WTC11 (cell line): ENCODE measurements at regions not wholly inside any gene's neighbourhood (a gene's known extent, or its start where the extent isn't known, plus 50 kb on each side); places are given as distances from the start of the nearest gene placed in this dataset.

Source experiments
- ATAC-seq: fragments of 200-7000 bp; cut with Tn5 transposase; 2 replicates; pipeline ENCODE4 v1.10.0; 2021; ENCODE audit warnings: mild to moderate bottlenecking, moderate library complexity
- CTCF ChIA-PET: fragments of 300-600 bp; sonication (Branson Sonifier 250); formaldehyde crosslinking; loops from one replicate; lab custom pipeline; 2021; ENCODE audit warnings: antibody characterized with exemption; lab: Charles Lee
- POLR2A ChIA-PET: fragments of 350-600 bp; sonication (Branson Sonifier 250); formaldehyde crosslinking; loops from one replicate; lab custom pipeline; 2021; ENCODE audit warnings: antibody characterized with exemption; lab: Charles Lee
- DNase-seq: peaks from one replicate; pipeline ENCODE4 v3.0.0; 2021; ENCODE audit warnings: low spot score
- H3K27ac Mint-ChIP-seq: 2 replicates; pipeline ENCODE4 v1.8.0; 2021; ENCODE audit warnings: mixed read lengths
- H3K27me3 Mint-ChIP-seq: 2 replicates; pipeline ENCODE4 v1.8.0; 2021; ENCODE audit warnings: low read depth, mild to moderate bottlenecking, moderate library complexity, mixed read lengths
- H3K36me3 Mint-ChIP-seq: 2 replicates; pipeline ENCODE4 v1.8.0; 2021; ENCODE audit warnings: mixed read lengths
- H3K4me1 Mint-ChIP-seq: 2 replicates; pipeline ENCODE4 v1.8.0; 2022; ENCODE audit warnings: mixed read lengths
- H3K4me3 Mint-ChIP-seq: 2 replicates; pipeline ENCODE4 v1.8.0; 2021; ENCODE audit warnings: mild to moderate bottlenecking, moderate library complexity, mixed read lengths
- H3K9me3 Mint-ChIP-seq: 2 replicates; pipeline ENCODE4 v1.8.0; 2021; ENCODE audit warnings: mixed read lengths
- ATF1 ChIP-seq: sonication (generic); formaldehyde crosslinking; IDR thresholded peaks from 2 replicates; pipeline ENCODE4 v1.8.1; 2023; ENCODE audit warnings: mild to moderate bottlenecking, moderate library complexity, missing genetic modification reagents
- CREB1 ChIP-seq: sonication (generic); formaldehyde crosslinking; IDR thresholded peaks from 2 replicates; pipeline ENCODE4 v1.8.0; 2023; ENCODE audit warnings: mild to moderate bottlenecking, missing genetic modification reagents
- FOXK1 ChIP-seq: sonication (generic); formaldehyde crosslinking; IDR thresholded peaks from 2 replicates; pipeline ENCODE4 v1.8.0; 2022; ENCODE audit warnings: mild to moderate bottlenecking, moderate library complexity, missing genetic modification reagents
- JAZF1 ChIP-seq: fragments of 250-450 bp; sonication (Bioruptor Pico); IDR thresholded peaks from 2 replicates; pipeline ENCODE4 v1.9.0; 2021; ENCODE audit warnings: moderate library complexity, mild to moderate bottlenecking, inconsistent platforms
- SOX15 ChIP-seq: fragments of 250-450 bp; sonication (Bioruptor Pico); IDR thresholded peaks from 2 replicates; pipeline ENCODE4 v1.9.0; 2021; ENCODE audit warnings: mild to moderate bottlenecking
- SP1 ChIP-seq: sonication (generic); formaldehyde crosslinking; conservative IDR thresholded peaks from 2 replicates; pipeline ENCODE4 v1.8.1; 2022; ENCODE audit warnings: missing genetic modification reagents
- ZNF232 ChIP-seq: sonication (generic); formaldehyde crosslinking; IDR thresholded peaks from 2 replicates; pipeline ENCODE4 v1.8.0; 2022; ENCODE audit warnings: mild to moderate bottlenecking, missing genetic modification reagents
- ZNF317 ChIP-seq: sonication (generic); formaldehyde crosslinking; IDR thresholded peaks from 2 replicates; pipeline ENCODE4 v1.8.1; 2023; ENCODE audit warnings: low read depth, mild to moderate bottlenecking, moderate library complexity, missing genetic modification reagents, borderline replicate concordance
- ZNF416 ChIP-seq: fragments of 250-450 bp; sonication (Bioruptor Pico); IDR thresholded peaks from 2 replicates; pipeline ENCODE4 v1.9.0; 2021; ENCODE audit warnings: mild to moderate bottlenecking, inconsistent platforms
- ZNF423 ChIP-seq: fragments of 250-450 bp; sonication (Bioruptor Pico); IDR thresholded peaks from 2 replicates; pipeline ENCODE4 v2.1.2; 2022; ENCODE audit warnings: mild to moderate bottlenecking, moderate library complexity
- TF ChIP-seq, protein P1 (sequence below): sonication (generic); formaldehyde crosslinking; conservative IDR thresholded peaks from 2 replicates; pipeline ENCODE4 v1.8.1; 2022; ENCODE audit warnings: mild to moderate bottlenecking, missing genetic modification reagents
- TF ChIP-seq, protein P2 (sequence below): sonication (generic); formaldehyde crosslinking; IDR thresholded peaks from 2 replicates; pipeline ENCODE4 v1.8.0; 2022; ENCODE audit warnings: missing genetic modification reagents
- TF ChIP-seq, protein P3 (sequence below): sonication (generic); formaldehyde crosslinking; IDR thresholded peaks from 2 replicates; pipeline ENCODE4 v1.8.0; 2023; ENCODE audit warnings: mild to moderate bottlenecking, missing genetic modification reagents
- TF ChIP-seq, protein P4 (sequence below): sonication (generic); formaldehyde crosslinking; IDR thresholded peaks from 2 replicates; pipeline ENCODE4 v1.8.1; 2023; ENCODE audit warnings: mild to moderate bottlenecking, moderate library complexity, missing genetic modification reagents
- TF ChIP-seq, protein P5 (sequence below): sonication (generic); formaldehyde crosslinking; IDR thresholded peaks from 2 replicates; pipeline ENCODE4 v1.8.0; 2022; ENCODE audit warnings: mild to moderate bottlenecking, missing genetic modification reagents

DNA sequence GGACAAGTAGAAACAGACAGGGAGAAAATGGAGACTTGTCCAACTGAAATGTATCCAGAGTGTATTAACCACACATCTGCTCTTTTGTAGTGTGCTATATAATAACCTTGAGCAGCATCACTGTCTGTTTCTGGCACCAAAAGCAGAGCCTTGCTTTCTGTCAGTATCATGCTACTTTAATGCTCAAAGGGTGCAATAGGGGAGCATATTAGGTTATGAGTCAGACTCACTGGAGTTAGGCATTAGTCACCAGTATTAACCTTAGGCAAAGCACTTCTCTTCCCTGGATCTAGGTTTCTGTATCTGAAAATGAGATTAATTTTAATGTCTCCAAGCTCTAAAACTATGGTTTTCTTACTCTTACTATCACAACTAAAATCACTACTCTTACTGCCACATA lies 280.1 kb downstream of the TFAP2B start:
- Mint-ChIP-seq H3K4me1 (no peaks in the 10 kb centered on the region; the same call in 1 of the 2 replicates), H3K27me3 (no peaks in the 10 kb centered on the region), H3K27ac (no peak overlapping the region), H3K9me3 (peaks cover 5% of the 10 kb centered on the region), H3K36me3 (no peaks in the 10 kb centered on the region), H3K4me3 (no peak overlapping the region)
- ChIA-PET POLR2A (no interaction called here), CTCF (no interaction called here)
- ATAC-seq (no peak), DNase-seq (no peak)
- no peak for TF ChIP-seq ZNF232 (CRISPR knock-in tag)

DNA sequence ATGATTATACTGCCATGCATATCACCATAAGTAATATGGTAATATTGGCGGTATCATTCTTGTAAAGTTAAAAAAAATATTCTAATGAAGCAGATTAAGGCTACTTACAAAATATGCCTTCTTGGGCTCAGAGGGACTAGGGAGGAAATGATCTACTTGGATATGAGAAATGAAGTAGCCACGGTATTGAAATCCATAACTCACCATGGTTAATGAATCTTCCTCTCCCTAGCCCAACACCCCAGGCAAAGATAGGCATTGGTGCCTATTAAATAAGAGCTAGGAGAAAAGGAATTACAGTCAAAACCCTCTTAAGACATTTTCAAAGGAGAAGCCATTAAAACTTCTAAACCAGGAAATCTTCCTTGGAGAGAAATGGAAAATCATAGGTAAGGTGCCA lies 280.5 kb downstream of the TFAP2B start:
- ChIA-PET CTCF (no interaction called here), POLR2A (no interaction called here)
- no peaks in the 10 kb centered on the region for H3K36me3 Mint-ChIP-seq
- H3K9me3 Mint-ChIP-seq = peaks cover 5% of the 10 kb centered on the region
- H3K4me1 Mint-ChIP-seq = no peaks in the 10 kb centered on the region
- no peaks in the 10 kb centered on the region for H3K27me3 Mint-ChIP-seq
- no peak overlapping the region for H3K4me3 Mint-ChIP-seq
- TF ChIP-seq, protein P1, sequence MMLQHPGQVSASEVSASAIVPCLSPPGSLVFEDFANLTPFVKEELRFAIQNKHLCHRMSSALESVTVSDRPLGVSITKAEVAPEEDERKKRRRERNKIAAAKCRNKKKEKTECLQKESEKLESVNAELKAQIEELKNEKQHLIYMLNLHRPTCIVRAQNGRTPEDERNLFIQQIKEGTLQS (CRISPR knock-in tag) = no peak
- TF ChIP-seq ATF1 (CRISPR knock-in tag) = no peak
- TF ChIP-seq, protein P2, sequence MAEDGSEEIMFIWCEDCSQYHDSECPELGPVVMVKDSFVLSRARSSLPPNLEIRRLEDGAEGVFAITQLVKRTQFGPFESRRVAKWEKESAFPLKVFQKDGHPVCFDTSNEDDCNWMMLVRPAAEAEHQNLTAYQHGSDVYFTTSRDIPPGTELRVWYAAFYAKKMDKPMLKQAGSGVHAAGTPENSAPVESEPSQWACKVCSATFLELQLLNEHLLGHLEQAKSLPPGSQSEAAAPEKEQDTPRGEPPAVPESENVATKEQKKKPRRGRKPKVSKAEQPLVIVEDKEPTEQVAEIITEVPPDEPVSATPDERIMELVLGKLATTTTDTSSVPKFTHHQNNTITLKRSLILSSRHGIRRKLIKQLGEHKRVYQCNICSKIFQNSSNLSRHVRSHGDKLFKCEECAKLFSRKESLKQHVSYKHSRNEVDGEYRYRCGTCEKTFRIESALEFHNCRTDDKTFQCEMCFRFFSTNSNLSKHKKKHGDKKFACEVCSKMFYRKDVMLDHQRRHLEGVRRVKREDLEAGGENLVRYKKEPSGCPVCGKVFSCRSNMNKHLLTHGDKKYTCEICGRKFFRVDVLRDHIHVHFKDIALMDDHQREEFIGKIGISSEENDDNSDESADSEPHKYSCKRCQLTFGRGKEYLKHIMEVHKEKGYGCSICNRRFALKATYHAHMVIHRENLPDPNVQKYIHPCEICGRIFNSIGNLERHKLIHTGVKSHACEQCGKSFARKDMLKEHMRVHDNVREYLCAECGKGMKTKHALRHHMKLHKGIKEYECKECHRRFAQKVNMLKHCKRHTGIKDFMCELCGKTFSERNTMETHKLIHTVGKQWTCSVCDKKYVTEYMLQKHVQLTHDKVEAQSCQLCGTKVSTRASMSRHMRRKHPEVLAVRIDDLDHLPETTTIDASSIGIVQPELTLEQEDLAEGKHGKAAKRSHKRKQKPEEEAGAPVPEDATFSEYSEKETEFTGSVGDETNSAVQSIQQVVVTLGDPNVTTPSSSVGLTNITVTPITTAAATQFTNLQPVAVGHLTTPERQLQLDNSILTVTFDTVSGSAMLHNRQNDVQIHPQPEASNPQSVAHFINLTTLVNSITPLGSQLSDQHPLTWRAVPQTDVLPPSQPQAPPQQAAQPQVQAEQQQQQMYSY (CRISPR knock-in tag) = no peak
- TF ChIP-seq, protein P3, sequence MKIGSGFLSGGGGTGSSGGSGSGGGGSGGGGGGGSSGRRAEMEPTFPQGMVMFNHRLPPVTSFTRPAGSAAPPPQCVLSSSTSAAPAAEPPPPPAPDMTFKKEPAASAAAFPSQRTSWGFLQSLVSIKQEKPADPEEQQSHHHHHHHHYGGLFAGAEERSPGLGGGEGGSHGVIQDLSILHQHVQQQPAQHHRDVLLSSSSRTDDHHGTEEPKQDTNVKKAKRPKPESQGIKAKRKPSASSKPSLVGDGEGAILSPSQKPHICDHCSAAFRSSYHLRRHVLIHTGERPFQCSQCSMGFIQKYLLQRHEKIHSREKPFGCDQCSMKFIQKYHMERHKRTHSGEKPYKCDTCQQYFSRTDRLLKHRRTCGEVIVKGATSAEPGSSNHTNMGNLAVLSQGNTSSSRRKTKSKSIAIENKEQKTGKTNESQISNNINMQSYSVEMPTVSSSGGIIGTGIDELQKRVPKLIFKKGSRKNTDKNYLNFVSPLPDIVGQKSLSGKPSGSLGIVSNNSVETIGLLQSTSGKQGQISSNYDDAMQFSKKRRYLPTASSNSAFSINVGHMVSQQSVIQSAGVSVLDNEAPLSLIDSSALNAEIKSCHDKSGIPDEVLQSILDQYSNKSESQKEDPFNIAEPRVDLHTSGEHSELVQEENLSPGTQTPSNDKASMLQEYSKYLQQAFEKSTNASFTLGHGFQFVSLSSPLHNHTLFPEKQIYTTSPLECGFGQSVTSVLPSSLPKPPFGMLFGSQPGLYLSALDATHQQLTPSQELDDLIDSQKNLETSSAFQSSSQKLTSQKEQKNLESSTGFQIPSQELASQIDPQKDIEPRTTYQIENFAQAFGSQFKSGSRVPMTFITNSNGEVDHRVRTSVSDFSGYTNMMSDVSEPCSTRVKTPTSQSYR (CRISPR knock-in tag) = no peak
- ATAC-seq (no peak), DNase-seq (no peak)
- H3K27ac Mint-ChIP-seq = no peak overlapping the region

DNA sequence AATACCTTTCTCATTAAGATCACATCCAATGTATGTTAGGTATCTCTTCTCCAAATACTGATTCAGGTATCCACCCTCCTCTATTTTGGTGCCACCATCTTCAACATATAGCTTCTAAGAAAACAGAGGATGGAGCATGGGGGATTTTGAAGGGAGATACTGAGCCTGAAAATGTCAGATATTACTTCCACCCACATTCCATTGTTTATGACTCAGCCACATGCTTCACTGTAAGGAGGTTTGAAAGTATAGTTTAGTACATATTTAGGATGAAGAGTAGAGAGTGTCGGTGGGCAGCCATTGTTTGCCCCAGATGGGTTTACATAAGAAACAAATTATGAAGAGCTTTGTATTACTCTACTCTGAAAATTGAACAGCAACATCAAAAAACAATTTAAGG lies 286.7 kb downstream of the TFAP2B start:
- no peaks in the 10 kb centered on the region for H3K4me1 Mint-ChIP-seq
- DNase-seq (no peak), ATAC-seq (no peak)
- POLR2A ChIA-PET = no interaction called here
- no peak overlapping the region for H3K4me3 Mint-ChIP-seq
- no peaks in the 10 kb centered on the region for H3K36me3 Mint-ChIP-seq
- H3K27ac Mint-ChIP-seq = no peak overlapping the region
- H3K27me3 Mint-ChIP-seq = no peaks in the 10 kb centered on the region
- H3K9me3 Mint-ChIP-seq = peaks cover 10% of the 10 kb centered on the region; the same call in 1 of the 2 replicates
- CTCF ChIA-PET = no interaction called here
- TF ChIP-seq ATF1 (CRISPR knock-in tag) (no peak), SOX15 (CRISPR knock-in tag) (no peak), JAZF1 (CRISPR knock-in tag) (no peak), SP1 (no peak), ZNF423 (CRISPR knock-in tag) (no peak), CREB1 (CRISPR knock-in tag) (no peak), FOXK1 (no peak), ZNF416 (no peak), ZNF317 (CRISPR knock-in tag) (no peak)
- TF ChIP-seq, protein P4, sequence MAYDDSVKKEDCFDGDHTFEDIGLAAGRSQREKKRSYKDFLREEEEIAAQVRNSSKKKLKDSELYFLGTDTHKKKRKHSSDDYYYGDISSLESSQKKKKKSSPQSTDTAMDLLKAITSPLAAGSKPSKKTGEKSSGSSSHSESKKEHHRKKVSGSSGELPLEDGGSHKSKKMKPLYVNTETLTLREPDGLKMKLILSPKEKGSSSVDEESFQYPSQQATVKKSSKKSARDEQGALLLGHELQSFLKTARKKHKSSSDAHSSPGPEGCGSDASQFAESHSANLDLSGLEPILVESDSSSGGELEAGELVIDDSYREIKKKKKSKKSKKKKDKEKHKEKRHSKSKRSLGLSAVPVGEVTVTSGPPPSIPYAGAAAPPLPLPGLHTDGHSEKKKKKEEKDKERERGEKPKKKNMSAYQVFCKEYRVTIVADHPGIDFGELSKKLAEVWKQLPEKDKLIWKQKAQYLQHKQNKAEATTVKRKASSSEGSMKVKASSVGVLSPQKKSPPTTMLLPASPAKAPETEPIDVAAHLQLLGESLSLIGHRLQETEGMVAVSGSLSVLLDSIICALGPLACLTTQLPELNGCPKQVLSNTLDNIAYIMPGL = no peak
- TF ChIP-seq, protein P5, sequence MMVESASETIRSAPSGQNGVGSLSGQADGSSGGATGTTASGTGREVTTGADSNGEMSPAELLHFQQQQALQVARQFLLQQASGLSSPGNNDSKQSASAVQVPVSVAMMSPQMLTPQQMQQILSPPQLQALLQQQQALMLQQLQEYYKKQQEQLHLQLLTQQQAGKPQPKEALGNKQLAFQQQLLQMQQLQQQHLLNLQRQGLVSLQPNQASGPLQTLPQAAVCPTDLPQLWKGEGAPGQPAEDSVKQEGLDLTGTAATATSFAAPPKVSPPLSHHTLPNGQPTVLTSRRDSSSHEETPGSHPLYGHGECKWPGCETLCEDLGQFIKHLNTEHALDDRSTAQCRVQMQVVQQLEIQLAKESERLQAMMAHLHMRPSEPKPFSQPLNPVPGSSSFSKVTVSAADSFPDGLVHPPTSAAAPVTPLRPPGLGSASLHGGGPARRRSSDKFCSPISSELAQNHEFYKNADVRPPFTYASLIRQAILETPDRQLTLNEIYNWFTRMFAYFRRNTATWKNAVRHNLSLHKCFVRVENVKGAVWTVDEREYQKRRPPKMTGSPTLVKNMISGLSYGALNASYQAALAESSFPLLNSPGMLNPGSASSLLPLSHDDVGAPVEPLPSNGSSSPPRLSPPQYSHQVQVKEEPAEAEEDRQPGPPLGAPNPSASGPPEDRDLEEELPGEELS = no peak
